ENCODE measurements at regions not wholly inside any gene's neighbourhood (a gene's known extent, or its start where the extent isn't known, plus 50 kb on each side); places are given as distances from the start of the nearest gene placed in this dataset.

DNA sequence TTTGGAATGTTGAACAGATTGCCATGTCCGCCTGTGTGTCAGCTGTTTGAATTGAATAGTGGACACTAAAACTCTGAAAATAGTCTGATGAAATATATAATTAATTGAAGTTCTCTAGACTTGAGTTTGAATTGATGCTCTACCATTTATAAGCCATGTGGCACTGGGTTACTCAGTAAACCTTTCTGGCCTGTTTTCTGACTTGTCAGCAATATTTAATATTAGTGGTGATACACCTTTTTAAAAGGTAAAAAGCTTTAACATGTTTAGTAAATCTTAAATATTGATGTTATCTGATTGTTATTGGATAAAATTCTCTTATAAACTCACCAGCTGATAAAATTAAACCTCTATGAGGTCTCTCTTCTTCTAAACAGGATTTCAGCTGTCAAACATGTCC lies 695.4 kb upstream of the HS3ST1 start:
- TF ChIP-seq CTCF (IDR thresholded peaks at IDR 0.05), result no peak
- Mint-ChIP-seq H3K27ac (ENCODE audit: unreplicated experiment) (no peak overlapping the region), H3K9me3 (ENCODE audit: low read depth) (peaks cover 19% of the 10 kb centered on the region)

DNA sequence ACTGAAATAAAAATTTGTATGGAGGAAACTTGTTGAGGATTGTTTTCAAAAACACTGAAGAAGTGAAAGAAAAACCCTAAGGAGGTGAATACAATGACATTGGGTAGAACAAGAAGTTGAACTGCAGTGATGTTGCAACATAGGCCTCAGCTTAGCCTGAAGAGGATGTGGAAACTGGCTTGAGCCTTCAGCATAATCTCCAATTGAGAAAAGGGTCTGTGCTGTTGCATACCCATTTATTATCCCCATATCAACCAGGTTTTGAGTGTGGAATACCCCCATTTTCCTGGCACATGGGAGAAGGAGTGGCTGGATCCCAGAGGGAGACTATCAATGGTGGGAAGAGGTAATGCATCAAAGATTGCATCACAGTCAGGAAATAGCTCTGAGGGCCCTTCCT lies 695.0 kb upstream of the HS3ST1 start:
- DNase-seq (ENCODE audit: low spot score), result no peak
- Mint-ChIP-seq H3K27me3 (ENCODE audit: low read depth) (no peaks in the 10 kb centered on the region), H3K27ac (ENCODE audit: unreplicated experiment) (no peak overlapping the region), H3K9me3 (ENCODE audit: low read depth) (peaks cover 19% of the 10 kb centered on the region), H3K36me3 (ENCODE audit: low read depth) (no peaks in the 10 kb centered on the region), H3K4me3 (ENCODE audit: unreplicated experiment) (no peak overlapping the region), H3K4me1 (ENCODE audit: low read depth) (no peaks in the 10 kb centered on the region)
- no peak for TF ChIP-seq CTCF (IDR thresholded peaks at IDR 0.05)

More for the DNA sequence above, 695.4 kb upstream of the HS3ST1 start:
- Mint-ChIP-seq H3K4me3 (ENCODE audit: unreplicated experiment) (no peak overlapping the region), H3K36me3 (ENCODE audit: low read depth) (no peaks in the 10 kb centered on the region), H3K4me1 (ENCODE audit: low read depth) (no peaks in the 10 kb centered on the region), H3K27me3 (ENCODE audit: low read depth) (no peaks in the 10 kb centered on the region)
- no peak for DNase-seq (ENCODE audit: low spot score)

- no peak overlapping the region for H3K4me3 Mint-ChIP-seq (ENCODE audit: unreplicated experiment)
These were observed 693.6 kb upstream of the HS3ST1 start for GRCh38 chr4:12122316-12122715.

DNA sequence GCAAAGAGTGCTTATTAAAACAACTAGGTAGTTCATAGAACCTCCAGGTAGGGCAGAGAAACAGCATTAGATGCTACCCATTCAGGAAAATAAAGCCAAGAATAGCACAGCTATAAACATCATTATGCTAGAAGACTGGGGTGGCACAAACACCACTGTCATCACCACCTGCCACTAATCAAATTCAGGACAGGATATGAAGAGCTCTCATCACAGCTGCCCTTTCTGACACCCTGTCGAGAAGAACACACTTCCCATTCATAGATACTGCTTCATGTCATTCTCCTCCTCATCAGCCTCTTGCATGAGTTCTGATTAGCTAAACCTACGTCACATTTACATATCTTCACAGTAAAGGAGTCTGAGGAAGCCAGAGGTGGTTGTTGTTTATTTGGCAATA lies 692.3 kb upstream of the HS3ST1 start:
- H3K4me3 Mint-ChIP-seq (ENCODE audit: unreplicated experiment), result no peak overlapping the region
- no peak for TF ChIP-seq CTCF (IDR thresholded peaks at IDR 0.05)
- peaks cover 23% of the 10 kb centered on the region for H3K9me3 Mint-ChIP-seq (ENCODE audit: low read depth)
- H3K4me1 Mint-ChIP-seq (ENCODE audit: low read depth), result no peaks in the 10 kb centered on the region
- H3K27me3 Mint-ChIP-seq (ENCODE audit: low read depth), result no peaks in the 10 kb centered on the region
- no peaks in the 10 kb centered on the region for H3K36me3 Mint-ChIP-seq (ENCODE audit: low read depth)
- DNase-seq (ENCODE audit: low spot score), result no peak
- H3K27ac Mint-ChIP-seq (ENCODE audit: unreplicated experiment), result no peak overlapping the region

More at GRCh38 chr4:12122316-12122715, 693.6 kb upstream of the HS3ST1 start:
- Mint-ChIP-seq H3K9me3 (ENCODE audit: low read depth) (peaks cover 19% of the 10 kb centered on the region), H3K4me1 (ENCODE audit: low read depth) (no peaks in the 10 kb centered on the region), H3K27ac (ENCODE audit: unreplicated experiment) (no peak overlapping the region), H3K27me3 (ENCODE audit: low read depth) (no peaks in the 10 kb centered on the region), H3K36me3 (ENCODE audit: low read depth) (no peaks in the 10 kb centered on the region)
- DNase-seq (ENCODE audit: low spot score), result no peak
- TF ChIP-seq CTCF (IDR thresholded peaks at IDR 0.05), result no peak

DNA sequence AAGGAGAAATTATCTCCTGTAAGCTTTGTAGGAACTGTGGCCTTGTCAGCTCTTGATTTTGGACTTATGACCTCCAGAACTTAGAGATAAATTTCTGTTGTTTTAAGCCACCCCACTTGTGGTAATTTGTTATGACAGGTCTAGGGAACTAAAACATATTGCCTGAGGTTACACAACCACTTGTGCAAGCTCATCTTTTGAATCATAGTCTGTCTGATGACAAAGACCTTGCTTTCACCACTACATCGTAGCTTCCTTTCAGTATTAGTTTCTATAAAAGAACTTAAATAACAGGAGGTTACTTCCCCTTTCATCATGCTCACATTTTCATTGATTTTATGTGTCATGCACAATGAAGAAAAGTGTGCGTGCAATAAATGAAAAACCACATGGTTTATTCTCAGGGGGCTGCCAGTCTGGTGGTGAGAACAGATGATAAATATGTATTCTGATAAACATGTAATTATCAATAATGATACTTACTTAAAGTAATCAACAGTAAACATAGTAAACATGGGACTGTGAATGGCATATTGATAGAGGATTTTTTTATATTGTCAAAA lies 690.0 kb upstream of the HS3ST1 start:
- no peak for DNase-seq (ENCODE audit: low spot score)
- H3K27me3 Mint-ChIP-seq (ENCODE audit: low read depth), result no peaks in the 10 kb centered on the region
- H3K9me3 Mint-ChIP-seq (ENCODE audit: low read depth), result peaks cover 42% of the 10 kb centered on the region

More for the DNA sequence above, 690.0 kb upstream of the HS3ST1 start:
- no peaks in the 10 kb centered on the region for H3K36me3 Mint-ChIP-seq (ENCODE audit: low read depth)
- no peaks in the 10 kb centered on the region for H3K4me1 Mint-ChIP-seq (ENCODE audit: low read depth)
- H3K27ac Mint-ChIP-seq (ENCODE audit: unreplicated experiment), result no peak overlapping the region
- no peak for TF ChIP-seq CTCF (IDR thresholded peaks at IDR 0.05)
- no peak overlapping the region for H3K4me3 Mint-ChIP-seq (ENCODE audit: unreplicated experiment)

Measured in chondrocyte (in vitro differentiated cells).